IPS-NIHi11 (cell line): ENCODE measurements at regions not wholly inside any gene's neighbourhood (a gene's known extent, or its start where the extent isn't known, plus 50 kb on each side); places are given as distances from the start of the nearest gene placed in this dataset.

ENCODE experiments used
- DNase-seq: peaks from one replicate; pipeline ENCODE4 v3.0.0; 2012; ENCODE audit warnings: mixed read lengths, low spot score

GRCh38 chr5:171650597-171650996 lies 135.0 kb upstream of the SMIM23 start:
- DNase-seq: no peak

- DNase-seq: no peak
Observed at GRCh38 chr5:171651102-171651501, 134.5 kb upstream of the SMIM23 start.

- no peak for DNase-seq
Observed at GRCh38 chr5:171654881-171655280, 130.7 kb upstream of the SMIM23 start.

- DNase-seq: no peak
Observed at GRCh38 chr5:171657473-171657872, 128.1 kb upstream of the SMIM23 start.

- DNase-seq: no peak
Observed at GRCh38 chr5:171659896-171660295, 125.7 kb upstream of the SMIM23 start.

GRCh38 chr5:171660434-171660833 lies 125.2 kb upstream of the SMIM23 start:
- no peak for DNase-seq

GRCh38 chr5:171661143-171661542 lies 124.5 kb upstream of the SMIM23 start:
- DNase-seq: no peak

GRCh38 chr5:171663311-171664085 lies 122.1 kb upstream of the SMIM23 start:
- DNase-seq: no peak

GRCh38 chr5:171664489-171664888 lies 121.1 kb upstream of the SMIM23 start:
- DNase-seq: no peak

- DNase-seq: no peak
Observed at GRCh38 chr5:171666815-171667214, 118.8 kb upstream of the SMIM23 start.

- peak; percentile 90 for DNase-seq
Observed at GRCh38 chr5:171667341-171668096, 118.1 kb upstream of the SMIM23 start.

- no peak for DNase-seq
Observed at GRCh38 chr5:171668097-171668412, 117.6 kb upstream of the SMIM23 start.

GRCh38 chr5:171669571-171669970 lies 116.0 kb upstream of the SMIM23 start:
- DNase-seq: no peak

GRCh38 chr5:171672556-171672955 lies 113.1 kb upstream of the SMIM23 start:
- DNase-seq: no peak

GRCh38 chr5:171673328-171673727 lies 112.3 kb upstream of the SMIM23 start:
- no peak for DNase-seq

- no peak for DNase-seq
Observed at GRCh38 chr5:171673840-171674239, 111.8 kb upstream of the SMIM23 start.

GRCh38 chr5:171675511-171675910 lies 110.1 kb upstream of the SMIM23 start:
- DNase-seq: no peak

GRCh38 chr5:171676286-171676944 lies 109.2 kb upstream of the SMIM23 start:
- DNase-seq: no peak

- no peak for DNase-seq
Observed at GRCh38 chr5:171678646-171679045, 107.0 kb upstream of the SMIM23 start.

- DNase-seq: peak; percentile 76
Observed at GRCh38 chr5:171680485-171680884, 105.1 kb upstream of the SMIM23 start.

GRCh38 chr5:171681061-171681460 lies 104.6 kb upstream of the SMIM23 start:
- no peak for DNase-seq

GRCh38 chr5:171681677-171682076 lies 103.9 kb upstream of the SMIM23 start:
- DNase-seq: no peak

GRCh38 chr5:171682801-171683200 lies 102.8 kb upstream of the SMIM23 start:
- DNase-seq: no peak
